ENCODE measurements at regions not wholly inside any gene's neighbourhood (a gene's known extent, or its start where the extent isn't known, plus 50 kb on each side); places are given as distances from the start of the nearest gene placed in this dataset.

DNA sequence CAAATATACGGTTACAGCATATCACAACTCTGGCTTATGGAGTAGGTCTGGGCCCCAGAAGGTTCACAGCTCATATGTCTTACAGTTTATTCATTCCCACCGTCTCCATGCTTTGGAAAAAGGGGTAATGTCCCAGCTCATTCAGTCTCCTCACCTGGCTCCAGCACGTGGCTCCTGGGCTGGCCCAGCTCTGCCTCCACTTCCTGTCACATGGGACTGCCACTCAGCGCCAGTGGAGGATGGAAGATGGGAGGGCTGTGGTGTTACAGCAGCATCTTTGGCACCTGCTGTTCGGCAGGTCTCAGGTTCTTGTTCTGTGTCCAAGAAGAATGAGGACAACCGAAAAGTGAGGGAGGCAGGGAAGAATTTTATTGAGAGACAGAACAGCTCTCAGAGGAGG, 216.3 kb upstream of the ATXN7L3B start:
- no peak overlapping the region for H3K56ac ChIP-seq (ENCODE audit: insufficient read length, low read depth, low read length)
- H3K27ac Mint-ChIP-seq = no peak overlapping the region; a peak in 1 of 7 replicates
- no peak overlapping the region for H2AFZ ChIP-seq (ENCODE audit: low read length)
- no peak overlapping the region for H3K4ac ChIP-seq (ENCODE audit: low read depth, low read length)
- no peak overlapping the region for H3K18ac ChIP-seq (ENCODE audit: insufficient read length, low read depth, low read length)
- H2BK120ac ChIP-seq (ENCODE audit: low read depth, low read length, poor library complexity, severe bottlenecking) = no peak overlapping the region
- no peak overlapping the region for H3K4me3 Mint-ChIP-seq
- H3K4me2 ChIP-seq (ENCODE audit: insufficient read depth, insufficient read length, low read length) = no peak overlapping the region
- no peaks in the 10 kb centered on the region for H3K4me1 ChIP-seq (ENCODE audit: insufficient read depth, low read length)
- no peak overlapping the region for H3K27ac ChIP-seq (ENCODE audit: insufficient read length, low read depth, low read length)
- H2BK12ac ChIP-seq (ENCODE audit: insufficient read length, low read depth, low read length) = no peak overlapping the region
- no peak overlapping the region for H4K5ac ChIP-seq (ENCODE audit: insufficient read length, low read depth, low read length)
- H2BK15ac ChIP-seq (ENCODE audit: low read depth, low read length) = no peak overlapping the region
- H3K23me2 ChIP-seq (ENCODE audit: insufficient read length, low read depth, low read length, poor library complexity, severe bottlenecking) = no peaks in the 10 kb centered on the region
- H3K14ac ChIP-seq (ENCODE audit: insufficient read depth, low read length) = no peak overlapping the region
- H4K91ac ChIP-seq (ENCODE audit: insufficient read length, low read depth, low read length) = no peak overlapping the region
- no peak overlapping the region for H2BK5ac ChIP-seq (ENCODE audit: insufficient read length, low read length)
- WGBS (ENCODE audit: extremely low coverage, insufficient read length, low lambda C conversion rate) = no CpG with 5 or more reads among the region's 6 CpGs
- no peak overlapping the region for H2BK20ac ChIP-seq (ENCODE audit: low read depth, low read length, poor library complexity, severe bottlenecking)
- no peaks in the 10 kb centered on the region for H3K27me3 Mint-ChIP-seq (ENCODE audit: low read depth)
- H3K36me3 Mint-ChIP-seq (ENCODE audit: insufficient read depth in 1 of 3, low read depth in 3 of 3) = no peaks in the 10 kb centered on the region
- H3K9ac ChIP-seq (ENCODE audit: extremely low read depth, insufficient read length, low read length) = no peak overlapping the region
- H3K79me1 ChIP-seq (ENCODE audit: insufficient read depth, low read depth, low read length, poor library complexity, severe bottlenecking) = no peaks in the 10 kb centered on the region
- no peaks in the 10 kb centered on the region for H3K4me1 Mint-ChIP-seq
- no peak overlapping the region for H2AK5ac ChIP-seq (ENCODE audit: insufficient read length, low read length)
- DNase-seq = no peak
- no peak overlapping the region for H3K23ac ChIP-seq (ENCODE audit: insufficient read length, low read depth, low read length)
- no peaks in the 10 kb centered on the region for H3K79me2 ChIP-seq (ENCODE audit: insufficient read depth, low read length)
- H3K27me3 ChIP-seq (ENCODE audit: insufficient read depth, low read length) = no peaks in the 10 kb centered on the region
- no peaks in the 10 kb centered on the region for H3K9me3 Mint-ChIP-seq
- TF ChIP-seq, protein P1, sequence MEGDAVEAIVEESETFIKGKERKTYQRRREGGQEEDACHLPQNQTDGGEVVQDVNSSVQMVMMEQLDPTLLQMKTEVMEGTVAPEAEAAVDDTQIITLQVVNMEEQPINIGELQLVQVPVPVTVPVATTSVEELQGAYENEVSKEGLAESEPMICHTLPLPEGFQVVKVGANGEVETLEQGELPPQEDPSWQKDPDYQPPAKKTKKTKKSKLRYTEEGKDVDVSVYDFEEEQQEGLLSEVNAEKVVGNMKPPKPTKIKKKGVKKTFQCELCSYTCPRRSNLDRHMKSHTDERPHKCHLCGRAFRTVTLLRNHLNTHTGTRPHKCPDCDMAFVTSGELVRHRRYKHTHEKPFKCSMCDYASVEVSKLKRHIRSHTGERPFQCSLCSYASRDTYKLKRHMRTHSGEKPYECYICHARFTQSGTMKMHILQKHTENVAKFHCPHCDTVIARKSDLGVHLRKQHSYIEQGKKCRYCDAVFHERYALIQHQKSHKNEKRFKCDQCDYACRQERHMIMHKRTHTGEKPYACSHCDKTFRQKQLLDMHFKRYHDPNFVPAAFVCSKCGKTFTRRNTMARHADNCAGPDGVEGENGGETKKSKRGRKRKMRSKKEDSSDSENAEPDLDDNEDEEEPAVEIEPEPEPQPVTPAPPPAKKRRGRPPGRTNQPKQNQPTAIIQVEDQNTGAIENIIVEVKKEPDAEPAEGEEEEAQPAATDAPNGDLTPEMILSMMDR (conservative IDR thresholded peaks at IDR 0.05) = no peak
- no peak overlapping the region for H3T11ph ChIP-seq (ENCODE audit: low read length)
- no peak overlapping the region for H4K8ac ChIP-seq (replicated peaks; ENCODE audit: insufficient read length, low read depth, low read length)
- H4K20me1 ChIP-seq (ENCODE audit: control insufficient read depth, insufficient read depth, insufficient read length) = no peaks in the 10 kb centered on the region
- no peaks in the 10 kb centered on the region for H3K9me3 ChIP-seq (ENCODE audit: control insufficient read depth, low read depth, low read length)

All from H9 (cell line).